ENCODE measurements at regions not wholly inside any gene's neighbourhood (a gene's known extent, or its start where the extent isn't known, plus 50 kb on each side); places are given as distances from the start of the nearest gene placed in this dataset.
"Not testable (repeated sequence)": the region's sequence is repeated elsewhere in the genome, so short reads cannot be mapped to it uniquely, and the experiment has no call there.

GRCh38 chr13:99688776-99689175 is 187.5 kb downstream of the TM9SF2 start:
- no peak overlapping the region for H3K4me3 Mint-ChIP-seq
- no peaks in the 10 kb centered on the region for H3K36me3 Mint-ChIP-seq (ENCODE audit: low read depth)
- H3K4me1 Mint-ChIP-seq = no peaks in the 10 kb centered on the region
- H3K27ac Mint-ChIP-seq = no peak overlapping the region
- peaks cover 11% of the 10 kb centered on the region for H3K27me3 Mint-ChIP-seq
- no peak for DNase-seq
- intact Hi-C loops (cut with micrococcal nuclease) = no loop called here
- H3K9me3 Mint-ChIP-seq = no peaks in the 10 kb centered on the region

- no peaks in the 10 kb centered on the region for H3K4me1 Mint-ChIP-seq
- no peaks in the 10 kb centered on the region for H3K9me3 Mint-ChIP-seq
- H3K36me3 Mint-ChIP-seq (ENCODE audit: low read depth) = no peaks in the 10 kb centered on the region
- H3K27me3 Mint-ChIP-seq = peaks cover 11% of the 10 kb centered on the region
- intact Hi-C loops (cut with micrococcal nuclease) = no loop called here
- H3K27ac Mint-ChIP-seq = no peak overlapping the region
- no peak overlapping the region for H3K4me3 Mint-ChIP-seq
- DNase-seq = no peak
Measured at GRCh38 chr13:99687723-99688397, 186.6 kb downstream of the TM9SF2 start.

GRCh38 chr13:99686944-99687411 is 185.7 kb downstream of the TM9SF2 start:
- H3K27me3 Mint-ChIP-seq = peaks cover 9% of the 10 kb centered on the region
- H3K9me3 Mint-ChIP-seq = no peaks in the 10 kb centered on the region
- no peak for DNase-seq
- H3K4me1 Mint-ChIP-seq = no peaks in the 10 kb centered on the region
- H3K36me3 Mint-ChIP-seq (ENCODE audit: low read depth) = no peaks in the 10 kb centered on the region
- H3K27ac Mint-ChIP-seq = no peak overlapping the region
- intact Hi-C loops (cut with micrococcal nuclease) = no loop called here
- H3K4me3 Mint-ChIP-seq = no peak overlapping the region

DNA sequence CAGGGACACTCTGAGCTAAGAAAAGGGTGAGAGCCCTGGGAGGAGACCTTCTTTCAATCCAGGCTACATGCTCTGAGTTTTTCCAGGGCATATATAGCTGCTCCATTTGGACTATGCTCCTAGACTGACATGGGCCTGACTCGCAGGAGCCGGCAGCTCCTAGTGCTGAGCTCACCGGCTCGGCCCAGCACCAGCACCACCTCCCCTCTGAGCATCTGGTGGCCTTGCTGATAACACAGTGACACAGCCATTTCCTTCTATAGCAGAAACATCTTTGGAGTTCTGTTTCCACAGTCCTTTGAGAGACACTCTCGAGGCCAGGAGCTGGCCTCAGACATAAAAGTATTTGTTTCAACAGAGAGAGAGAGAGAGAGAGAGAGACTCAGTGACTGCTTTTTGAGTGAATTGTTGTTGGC is 184.9 kb downstream of the TM9SF2 start:
- H3K9me3 Mint-ChIP-seq = no peaks in the 10 kb centered on the region
- no peak overlapping the region for H3K4me3 Mint-ChIP-seq
- H3K27ac Mint-ChIP-seq = no peak overlapping the region
- peaks cover 9% of the 10 kb centered on the region for H3K27me3 Mint-ChIP-seq
- no peaks in the 10 kb centered on the region for H3K36me3 Mint-ChIP-seq (ENCODE audit: low read depth)
- intact Hi-C loops (cut with micrococcal nuclease) = no loop called here
- H3K4me1 Mint-ChIP-seq = no peaks in the 10 kb centered on the region
- DNase-seq = no peak

GRCh38 chr13:99681695-99682094 is 180.4 kb downstream of the TM9SF2 start:
- no peak overlapping the region for H3K4me3 Mint-ChIP-seq
- H3K27ac Mint-ChIP-seq = no peak overlapping the region
- no peaks in the 10 kb centered on the region for H3K4me1 Mint-ChIP-seq
- no peak for DNase-seq
- H3K27me3 Mint-ChIP-seq = peaks cover 2% of the 10 kb centered on the region
- intact Hi-C loops (cut with micrococcal nuclease) = no loop called here
- no peaks in the 10 kb centered on the region for H3K9me3 Mint-ChIP-seq
- no peaks in the 10 kb centered on the region for H3K36me3 Mint-ChIP-seq (ENCODE audit: low read depth)

DNA sequence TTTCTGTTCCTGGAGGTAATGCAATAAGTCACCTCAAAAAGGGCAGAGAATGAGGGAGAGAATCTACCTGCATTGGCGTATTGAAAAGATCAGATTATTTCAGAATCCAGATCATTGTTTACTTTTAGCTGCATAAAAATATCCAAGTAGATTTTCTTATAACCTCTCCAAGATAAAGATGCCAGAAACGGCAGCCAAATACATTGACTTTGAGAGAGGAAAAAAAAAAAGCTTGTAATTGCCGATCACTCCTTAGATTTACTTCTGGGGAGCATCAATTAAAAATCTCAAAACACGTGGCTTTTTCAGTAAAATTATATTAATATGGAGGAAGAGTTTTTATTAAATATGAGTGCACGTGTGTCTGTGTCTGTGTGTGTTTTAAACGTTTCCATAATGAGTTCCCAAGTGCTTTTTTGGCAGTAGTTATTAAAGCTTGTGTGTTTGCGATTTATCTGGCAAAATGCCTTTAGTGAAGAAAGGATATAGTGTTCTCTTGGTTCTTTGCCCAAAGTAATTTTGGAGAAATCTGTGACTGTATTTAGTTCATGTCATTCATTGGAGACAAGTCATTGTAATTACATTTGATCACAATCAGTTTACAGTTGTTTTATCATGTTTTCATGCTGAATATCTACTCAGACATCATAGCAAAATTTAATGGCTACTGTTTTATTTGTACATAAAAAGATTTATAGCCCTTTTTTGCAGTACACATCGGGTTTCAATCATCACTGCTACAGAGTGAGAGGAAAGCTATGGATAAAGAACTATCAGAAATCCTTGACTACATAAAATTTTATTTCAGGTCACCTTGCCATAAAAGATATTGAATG is 176.1 kb downstream of the TM9SF2 start:
- intact Hi-C loops (cut with micrococcal nuclease) = no loop called here
- Mint-ChIP-seq H3K27ac (no peak overlapping the region), H3K27me3 (peaks cover 2% of the 10 kb centered on the region), H3K9me3 (no peaks in the 10 kb centered on the region), H3K4me1 (no peaks in the 10 kb centered on the region), H3K4me3 (no peak overlapping the region), H3K36me3 (ENCODE audit: low read depth) (no peaks in the 10 kb centered on the region)
- no peak for DNase-seq

DNA sequence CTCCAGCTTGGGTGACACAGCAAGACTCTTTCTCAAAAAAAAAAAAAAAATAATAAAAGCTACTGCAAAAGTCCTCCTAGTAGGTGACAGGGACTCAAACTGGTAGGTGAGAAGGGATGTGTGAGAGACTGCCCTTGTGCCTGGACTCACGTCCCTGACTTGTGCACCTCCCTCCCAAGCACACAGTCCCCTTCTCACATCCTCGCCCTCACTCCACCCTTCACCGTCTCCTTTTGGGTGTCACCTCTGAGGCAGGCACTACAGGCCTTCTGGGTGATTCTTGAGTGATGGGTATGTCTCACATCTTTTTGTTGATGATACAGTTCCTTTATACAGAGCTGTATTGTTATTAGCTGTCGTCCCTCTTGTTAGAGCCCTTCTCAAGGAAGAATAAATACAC is 170.5 kb downstream of the TM9SF2 start:
- intact Hi-C loops (cut with micrococcal nuclease) = no loop called here
- no peak overlapping the region for H3K4me3 Mint-ChIP-seq
- peaks cover 14% of the 10 kb centered on the region for H3K27me3 Mint-ChIP-seq
- H3K4me1 Mint-ChIP-seq = no peaks in the 10 kb centered on the region
- no peak overlapping the region for H3K27ac Mint-ChIP-seq
- no peaks in the 10 kb centered on the region for H3K9me3 Mint-ChIP-seq
- no peaks in the 10 kb centered on the region for H3K36me3 Mint-ChIP-seq (ENCODE audit: low read depth)
- DNase-seq = no peak

DNA sequence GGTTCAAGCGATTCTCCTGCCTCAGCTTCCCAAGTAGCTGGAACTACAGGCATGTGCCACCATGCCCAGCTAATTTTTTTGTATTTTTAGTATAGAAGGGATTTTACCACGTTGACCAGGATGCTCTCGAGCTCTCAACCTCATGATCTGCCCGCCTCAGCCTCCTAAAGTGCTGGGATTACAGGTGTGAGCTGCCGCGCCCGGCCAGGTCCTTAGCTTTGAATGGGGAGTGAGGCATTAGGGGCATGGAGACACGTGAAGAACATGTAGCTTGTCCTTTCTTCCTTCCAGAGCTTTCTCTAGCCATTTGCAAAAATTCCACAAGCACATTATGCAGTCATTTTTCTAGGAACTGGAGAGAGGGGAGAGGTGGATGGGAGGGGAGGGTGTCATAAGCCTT is 167.8 kb downstream of the TM9SF2 start:
- H3K4me1 Mint-ChIP-seq; H3K4me3 Mint-ChIP-seq; H3K9me3 Mint-ChIP-seq; intact Hi-C loops (cut with micrococcal nuclease); DNase-seq; H3K36me3 Mint-ChIP-seq (ENCODE audit: low read depth); H3K27ac Mint-ChIP-seq: not testable (repeated sequence)
- H3K27me3 Mint-ChIP-seq = peaks cover 19% of the 10 kb centered on the region

- DNase-seq = no peak
- Mint-ChIP-seq H3K36me3 (ENCODE audit: low read depth) (no peaks in the 10 kb centered on the region), H3K9me3 (no peaks in the 10 kb centered on the region), H3K27me3 (peaks cover 35% of the 10 kb centered on the region), H3K4me1 (no peaks in the 10 kb centered on the region), H3K27ac (no peak overlapping the region), H3K4me3 (no peak overlapping the region)
- intact Hi-C loops (cut with micrococcal nuclease) = no loop called here
Measured at GRCh38 chr13:99666146-99666805, 165.0 kb downstream of the TM9SF2 start.

- peaks cover 37% of the 10 kb centered on the region for H3K27me3 Mint-ChIP-seq
- no peaks in the 10 kb centered on the region for H3K9me3 Mint-ChIP-seq
- H3K27ac Mint-ChIP-seq = no peak overlapping the region
- H3K4me3 Mint-ChIP-seq = no peak overlapping the region
- H3K4me1 Mint-ChIP-seq = no peaks in the 10 kb centered on the region
- intact Hi-C loops (cut with micrococcal nuclease) = no loop called here
- no peaks in the 10 kb centered on the region for H3K36me3 Mint-ChIP-seq (ENCODE audit: low read depth)
- no peak for DNase-seq
Measured at GRCh38 chr13:99665711-99666110, 164.4 kb downstream of the TM9SF2 start.

DNA sequence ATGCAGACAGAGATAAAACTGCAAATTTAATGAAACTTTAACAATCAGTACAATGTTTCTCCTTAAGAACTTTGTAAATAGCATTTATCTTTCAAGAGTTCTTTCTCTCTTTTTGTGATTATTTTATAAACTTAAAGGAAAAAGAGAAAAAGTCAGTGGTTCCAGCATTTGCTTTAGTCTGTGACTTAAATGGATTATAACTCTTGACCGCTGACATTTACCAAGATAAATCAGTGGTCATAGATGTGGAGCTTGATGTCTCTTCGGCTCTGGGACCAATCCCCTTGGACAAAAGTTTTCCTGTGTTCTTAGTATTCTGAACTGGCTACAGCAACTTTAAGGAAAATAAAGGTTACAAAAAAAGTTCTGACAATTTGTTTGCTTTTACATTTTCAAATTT is 162.6 kb downstream of the TM9SF2 start:
- Mint-ChIP-seq H3K4me3 (no peak overlapping the region), H3K9me3 (no peaks in the 10 kb centered on the region), H3K27me3 (peaks cover 37% of the 10 kb centered on the region), H3K4me1 (peaks cover 5% of the 10 kb centered on the region), H3K36me3 (ENCODE audit: low read depth) (no peaks in the 10 kb centered on the region), H3K27ac (no peak overlapping the region)
- intact Hi-C loops (cut with micrococcal nuclease) = no loop called here
- no peak for DNase-seq

DNA sequence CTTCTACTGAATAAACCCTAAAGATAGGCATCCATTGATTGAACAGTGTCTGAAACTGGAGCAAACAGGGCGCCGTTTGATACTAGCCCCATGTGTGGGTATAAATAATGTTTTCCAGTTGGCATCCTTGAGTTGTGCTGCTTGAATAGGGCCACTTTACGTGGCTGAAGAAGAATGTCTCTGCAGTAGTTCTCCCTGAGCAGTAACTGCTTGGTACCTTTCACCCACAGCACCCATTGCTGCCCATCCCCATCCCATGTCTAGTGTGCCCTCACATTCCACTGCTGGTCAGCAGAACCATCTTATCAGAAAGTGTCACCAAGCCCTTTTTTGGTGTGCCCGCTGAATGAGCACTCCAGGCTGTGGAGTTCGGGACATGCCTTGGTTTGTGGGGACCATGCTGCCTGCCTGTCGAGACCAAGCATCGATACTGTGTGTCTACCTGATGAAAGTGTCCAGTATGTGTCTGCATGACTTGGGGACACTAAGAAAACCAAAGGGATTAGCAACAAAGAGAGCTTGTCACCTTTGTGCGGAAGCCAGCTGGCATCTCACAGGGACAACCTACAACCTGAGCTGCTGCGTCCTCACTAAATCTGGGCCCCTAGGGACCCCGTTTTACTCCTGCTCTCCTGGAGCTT is 162.0 kb downstream of the TM9SF2 start:
- intact Hi-C loops (cut with micrococcal nuclease) = no loop called here
- H3K9me3 Mint-ChIP-seq = no peaks in the 10 kb centered on the region
- H3K4me1 Mint-ChIP-seq = peaks cover 9% of the 10 kb centered on the region
- H3K27me3 Mint-ChIP-seq = peaks cover 34% of the 10 kb centered on the region
- DNase-seq = no peak
- no peak overlapping the region for H3K4me3 Mint-ChIP-seq
- no peaks in the 10 kb centered on the region for H3K36me3 Mint-ChIP-seq (ENCODE audit: low read depth)
- H3K27ac Mint-ChIP-seq = no peak overlapping the region

DNA sequence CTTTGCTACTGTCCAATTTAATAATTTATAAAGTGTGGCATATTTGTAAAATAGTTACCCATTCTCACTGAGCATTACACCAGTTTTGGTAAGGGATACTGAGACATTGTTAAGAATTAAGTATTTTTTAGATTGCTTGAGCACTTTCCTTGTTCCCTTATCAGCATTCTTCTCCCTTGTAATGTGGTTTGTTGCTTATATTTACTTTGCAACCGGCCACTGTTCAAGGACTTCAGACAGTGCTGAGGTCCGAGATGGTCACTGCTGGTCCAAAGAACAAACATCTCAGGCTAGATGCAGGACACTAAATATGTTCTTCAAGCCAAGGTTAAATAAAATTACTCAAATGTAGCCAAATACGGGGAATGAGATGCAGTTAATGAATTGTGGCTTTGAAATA is 161.4 kb downstream of the TM9SF2 start:
- H3K27ac Mint-ChIP-seq = no peak overlapping the region
- peaks cover 34% of the 10 kb centered on the region for H3K27me3 Mint-ChIP-seq
- H3K4me3 Mint-ChIP-seq = no peak overlapping the region
- H3K9me3 Mint-ChIP-seq = no peaks in the 10 kb centered on the region
- intact Hi-C loops (cut with micrococcal nuclease) = no loop called here
- no peak for DNase-seq
- H3K4me1 Mint-ChIP-seq = peaks cover 14% of the 10 kb centered on the region
- no peaks in the 10 kb centered on the region for H3K36me3 Mint-ChIP-seq (ENCODE audit: low read depth)

DNA sequence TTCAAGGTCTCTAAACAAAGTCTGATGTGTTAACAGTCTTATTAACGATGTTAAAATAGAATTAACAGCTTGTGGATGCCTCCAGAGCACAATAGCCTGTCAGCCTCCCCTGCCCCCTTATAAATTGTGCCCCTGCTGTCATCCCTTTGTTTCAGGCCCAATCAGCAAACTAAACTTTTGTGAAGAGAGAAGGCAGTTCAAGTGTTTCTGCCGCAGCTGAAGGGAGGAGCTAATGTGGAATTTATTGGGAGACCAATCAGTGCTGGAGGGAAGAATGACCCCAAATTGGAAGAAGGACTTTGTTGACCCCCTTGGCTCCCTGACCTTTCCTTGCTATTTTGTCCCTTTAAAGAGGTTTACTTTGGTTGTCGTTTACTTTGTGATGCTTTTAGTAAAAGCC is 160.5 kb downstream of the TM9SF2 start:
- no peak overlapping the region for H3K4me3 Mint-ChIP-seq
- H3K27me3 Mint-ChIP-seq = peaks cover 31% of the 10 kb centered on the region
- H3K4me1 Mint-ChIP-seq = peaks cover 20% of the 10 kb centered on the region
- no peaks in the 10 kb centered on the region for H3K9me3 Mint-ChIP-seq
- H3K27ac Mint-ChIP-seq = no peak overlapping the region
- no peak for DNase-seq
- no peaks in the 10 kb centered on the region for H3K36me3 Mint-ChIP-seq (ENCODE audit: low read depth)
- intact Hi-C loops (cut with micrococcal nuclease) = no loop called here

All from activated CD4-positive, alpha-beta T cell treated with anti-CD3 and anti-CD28 coated beads, Interleukin-2, amount 10 ng/mL, durations not matched to agents 24 days and 14 days (primary cell).